ENCODE measurements at regions not wholly inside any gene's neighbourhood (a gene's known extent, or its start where the extent isn't known, plus 50 kb on each side); places are given as distances from the start of the nearest gene placed in this dataset.

GRCh38 chr13:107421951-107422350 lies 793.4 kb downstream of the LIG4 start:
- Histone ChIP-seq H2AFZ (ENCODE audit: low read depth) (no peak overlapping the region), H3K79me2 (ENCODE audit: insufficient read depth, low read depth) (no peaks in the 10 kb centered on the region), H3K4me1 (ENCODE audit: low read depth, poor library complexity, severe bottlenecking) (no peaks in the 10 kb centered on the region), H4K20me1 (ENCODE audit: insufficient read depth) (no peaks in the 10 kb centered on the region), H3K4me2 (no peak overlapping the region), H3K27me3 (ENCODE audit: insufficient read depth, low read depth) (no peaks in the 10 kb centered on the region), H3K27ac (no peak overlapping the region), H3K36me3 (ENCODE audit: insufficient read depth) (no peaks in the 10 kb centered on the region), H3K9ac (no peak overlapping the region), H3K4me3 (IDR thresholded peaks at IDR 0.05; ENCODE audit: insufficient read depth, low read depth, low read length) (no peak overlapping the region)
- TF ChIP-seq, protein P1, sequence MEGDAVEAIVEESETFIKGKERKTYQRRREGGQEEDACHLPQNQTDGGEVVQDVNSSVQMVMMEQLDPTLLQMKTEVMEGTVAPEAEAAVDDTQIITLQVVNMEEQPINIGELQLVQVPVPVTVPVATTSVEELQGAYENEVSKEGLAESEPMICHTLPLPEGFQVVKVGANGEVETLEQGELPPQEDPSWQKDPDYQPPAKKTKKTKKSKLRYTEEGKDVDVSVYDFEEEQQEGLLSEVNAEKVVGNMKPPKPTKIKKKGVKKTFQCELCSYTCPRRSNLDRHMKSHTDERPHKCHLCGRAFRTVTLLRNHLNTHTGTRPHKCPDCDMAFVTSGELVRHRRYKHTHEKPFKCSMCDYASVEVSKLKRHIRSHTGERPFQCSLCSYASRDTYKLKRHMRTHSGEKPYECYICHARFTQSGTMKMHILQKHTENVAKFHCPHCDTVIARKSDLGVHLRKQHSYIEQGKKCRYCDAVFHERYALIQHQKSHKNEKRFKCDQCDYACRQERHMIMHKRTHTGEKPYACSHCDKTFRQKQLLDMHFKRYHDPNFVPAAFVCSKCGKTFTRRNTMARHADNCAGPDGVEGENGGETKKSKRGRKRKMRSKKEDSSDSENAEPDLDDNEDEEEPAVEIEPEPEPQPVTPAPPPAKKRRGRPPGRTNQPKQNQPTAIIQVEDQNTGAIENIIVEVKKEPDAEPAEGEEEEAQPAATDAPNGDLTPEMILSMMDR (conservative IDR thresholded peaks at IDR 0.05; ENCODE audit: low read depth, low read length), result no peak

GRCh38 chr13:107421028-107421427 lies 794.3 kb downstream of the LIG4 start:
- TF ChIP-seq, protein P1 (conservative IDR thresholded peaks at IDR 0.05; ENCODE audit: low read depth, low read length), result no peak
- Histone ChIP-seq H3K27me3 (ENCODE audit: insufficient read depth, low read depth) (no peaks in the 10 kb centered on the region), H3K79me2 (ENCODE audit: insufficient read depth, low read depth) (no peaks in the 10 kb centered on the region), H2AFZ (ENCODE audit: low read depth) (no peak overlapping the region), H3K4me2 (no peak overlapping the region), H3K27ac (no peak overlapping the region), H3K4me3 (IDR thresholded peaks at IDR 0.05; ENCODE audit: insufficient read depth, low read depth, low read length) (no peak overlapping the region), H3K4me1 (ENCODE audit: low read depth, poor library complexity, severe bottlenecking) (no peaks in the 10 kb centered on the region), H3K9ac (no peak overlapping the region), H4K20me1 (ENCODE audit: insufficient read depth) (no peaks in the 10 kb centered on the region), H3K36me3 (ENCODE audit: insufficient read depth) (no peaks in the 10 kb centered on the region)

DNA sequence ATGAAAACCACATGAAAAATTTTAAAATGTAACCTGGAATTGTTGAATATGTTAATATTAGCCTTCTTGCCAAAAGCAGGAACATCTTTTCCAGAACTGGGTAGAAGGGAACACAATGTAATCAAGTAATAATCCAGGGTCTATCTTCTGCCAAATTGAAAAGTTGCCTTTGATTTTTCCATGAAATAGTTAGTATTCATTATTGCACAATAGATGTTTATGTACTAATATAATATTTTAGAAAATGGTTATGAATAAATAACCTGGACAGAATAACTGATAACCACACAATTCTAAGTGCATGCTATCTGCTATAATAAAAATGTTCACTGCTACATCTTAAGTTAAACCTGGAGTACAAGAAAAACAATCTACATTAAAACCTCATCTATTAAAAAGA lies 802.3 kb downstream of the LIG4 start:
- TF ChIP-seq, protein P1 (conservative IDR thresholded peaks at IDR 0.05; ENCODE audit: low read depth, low read length), result no peak
- no peaks in the 10 kb centered on the region for H3K79me2 ChIP-seq (ENCODE audit: insufficient read depth, low read depth)
- no peaks in the 10 kb centered on the region for H3K4me1 ChIP-seq (ENCODE audit: low read depth, poor library complexity, severe bottlenecking)
- H3K36me3 ChIP-seq (ENCODE audit: insufficient read depth), result no peaks in the 10 kb centered on the region
- no peaks in the 10 kb centered on the region for H3K27me3 ChIP-seq (ENCODE audit: insufficient read depth, low read depth)
- H3K4me2 ChIP-seq, result no peak overlapping the region
- no peak overlapping the region for H3K27ac ChIP-seq
- H4K20me1 ChIP-seq (ENCODE audit: insufficient read depth), result no peaks in the 10 kb centered on the region
- H2AFZ ChIP-seq (ENCODE audit: low read depth), result no peak overlapping the region
- H3K9ac ChIP-seq, result no peak overlapping the region
- H3K4me3 ChIP-seq (IDR thresholded peaks at IDR 0.05; ENCODE audit: insufficient read depth, low read depth, low read length), result no peak overlapping the region

- Histone ChIP-seq H2AFZ (ENCODE audit: low read depth) (no peak overlapping the region), H3K79me2 (ENCODE audit: insufficient read depth, low read depth) (no peaks in the 10 kb centered on the region), H3K36me3 (ENCODE audit: insufficient read depth) (no peaks in the 10 kb centered on the region), H3K4me1 (ENCODE audit: low read depth, poor library complexity, severe bottlenecking) (no peaks in the 10 kb centered on the region), H3K4me3 (IDR thresholded peaks at IDR 0.05; ENCODE audit: insufficient read depth, low read depth, low read length) (no peak overlapping the region), H3K27ac (no peak overlapping the region), H3K27me3 (ENCODE audit: insufficient read depth, low read depth) (no peaks in the 10 kb centered on the region), H4K20me1 (ENCODE audit: insufficient read depth) (no peaks in the 10 kb centered on the region), H3K9ac (no peak overlapping the region), H3K4me2 (no peak overlapping the region)
- TF ChIP-seq, protein P1 (conservative IDR thresholded peaks at IDR 0.05; ENCODE audit: low read depth, low read length), result no peak
These were observed 808.3 kb downstream of the LIG4 start for GRCh38 chr13:107407074-107407473.

Measured in KMS-11 (cell line).